Astrocyte (in vitro differentiated cells and primary cell): ENCODE measurements at regions not wholly inside any gene's neighbourhood (a gene's known extent, or its start where the extent isn't known, plus 50 kb on each side); places are given as distances from the start of the nearest gene placed in this dataset.

ENCODE experiments used
- DNase-seq: peaks from one replicate; pipeline ENCODE4 v3.0.0-alpha.2; 2010; ENCODE audit warnings: low read depth
- FAIRE-seq: peaks from 2 replicates; lab custom pipeline; 2011; peaks lifted over from hg19 to GRCh38; lab: Jason Lieb, UNC
- H2AFZ ChIP-seq: 2 replicates; pipeline ENCODE4 v1.6.0; 2012; ENCODE audit warnings: low read depth, low read length, inconsistent platforms
- H3K27ac ChIP-seq: 2 replicates; pipeline ENCODE4 v1.5.1; 2011; ENCODE audit warnings: low read depth, low read length, inconsistent platforms
- H3K27me3 ChIP-seq: 2 replicates; pipeline ENCODE4 v1.6.0; 2011; ENCODE audit warnings: low read length, inconsistent platforms; ENCODE audit not compliant: insufficient read depth
- H3K36me3 ChIP-seq: 2 replicates; pipeline ENCODE4 v1.5.1; 2011; ENCODE audit warnings: low read length, inconsistent platforms; ENCODE audit not compliant: insufficient read depth
- H3K4me1 ChIP-seq: 2 replicates; pipeline ENCODE4 v1.5.1; 2011; ENCODE audit warnings: low read length, inconsistent platforms; ENCODE audit not compliant: insufficient read depth
- H3K4me2 ChIP-seq: 2 replicates; pipeline ENCODE4 v1.6.0; 2012; ENCODE audit warnings: low read length, inconsistent platforms
- H3K4me3 ChIP-seq: 2 replicates; pipeline ENCODE4 v1.5.1; 2011; ENCODE audit warnings: low read depth, mild to moderate bottlenecking, low read length, inconsistent platforms; ENCODE audit not compliant: insufficient read depth
- H3K79me2 ChIP-seq: 2 replicates; pipeline ENCODE4 v1.6.0; 2012; ENCODE audit warnings: mild to moderate bottlenecking, low read length, inconsistent platforms; ENCODE audit not compliant: insufficient read depth
- H3K9ac ChIP-seq: 2 replicates; pipeline ENCODE4 v1.6.0; 2012; ENCODE audit warnings: mild to moderate bottlenecking, low read length, inconsistent platforms
- H3K9me3 ChIP-seq: 2 replicates; pipeline ENCODE4 v1.5.1; 2012; ENCODE audit warnings: low read depth, mild to moderate bottlenecking, low read length, inconsistent platforms; ENCODE audit not compliant: insufficient read depth
- H4K20me1 ChIP-seq: 2 replicates; pipeline ENCODE4 v1.6.0; 2012; ENCODE audit warnings: low read length, inconsistent platforms; ENCODE audit not compliant: insufficient read depth
- H3K27ac Mint-ChIP-seq: one replicate; pipeline ENCODE4 v1.8.0; 2021; ENCODE audit warnings: mild to moderate bottlenecking, mixed read lengths; ENCODE audit not compliant: unreplicated experiment
- H3K27me3 Mint-ChIP-seq: one replicate; pipeline ENCODE4 v1.8.0; 2021; ENCODE audit warnings: low read depth, mixed read lengths; ENCODE audit not compliant: unreplicated experiment
- H3K36me3 Mint-ChIP-seq: one replicate; pipeline ENCODE4 v1.8.0; 2021; ENCODE audit warnings: low read depth, mixed read lengths; ENCODE audit not compliant: unreplicated experiment
- H3K4me1 Mint-ChIP-seq: one replicate; pipeline ENCODE4 v1.8.0; 2021; ENCODE audit warnings: low read depth, mixed read lengths; ENCODE audit not compliant: unreplicated experiment
- H3K4me3 Mint-ChIP-seq: one replicate; pipeline ENCODE4 v1.8.0; 2021; ENCODE audit warnings: mild to moderate bottlenecking, moderate library complexity, mixed read lengths; ENCODE audit not compliant: unreplicated experiment
- H3K9me3 Mint-ChIP-seq: one replicate; pipeline ENCODE4 v1.8.0; 2021; ENCODE audit warnings: mild to moderate bottlenecking, mixed read lengths; ENCODE audit not compliant: unreplicated experiment
- EZH2 ChIP-seq: IDR thresholded peaks from 2 replicates; pipeline ENCODE4 v1.6.1; 2012; ENCODE audit warnings: mild to moderate bottlenecking, low read length, inconsistent platforms; ENCODE audit not compliant: insufficient read depth
- TF ChIP-seq, protein P1 (sequence below): IDR thresholded peaks from 2 replicates; pipeline ENCODE4 v1.5.1; 2011; ENCODE audit warnings: low read depth, mild to moderate bottlenecking, inconsistent platforms, low read length, moderate library complexity; ENCODE audit not compliant: insufficient read depth

DNA sequence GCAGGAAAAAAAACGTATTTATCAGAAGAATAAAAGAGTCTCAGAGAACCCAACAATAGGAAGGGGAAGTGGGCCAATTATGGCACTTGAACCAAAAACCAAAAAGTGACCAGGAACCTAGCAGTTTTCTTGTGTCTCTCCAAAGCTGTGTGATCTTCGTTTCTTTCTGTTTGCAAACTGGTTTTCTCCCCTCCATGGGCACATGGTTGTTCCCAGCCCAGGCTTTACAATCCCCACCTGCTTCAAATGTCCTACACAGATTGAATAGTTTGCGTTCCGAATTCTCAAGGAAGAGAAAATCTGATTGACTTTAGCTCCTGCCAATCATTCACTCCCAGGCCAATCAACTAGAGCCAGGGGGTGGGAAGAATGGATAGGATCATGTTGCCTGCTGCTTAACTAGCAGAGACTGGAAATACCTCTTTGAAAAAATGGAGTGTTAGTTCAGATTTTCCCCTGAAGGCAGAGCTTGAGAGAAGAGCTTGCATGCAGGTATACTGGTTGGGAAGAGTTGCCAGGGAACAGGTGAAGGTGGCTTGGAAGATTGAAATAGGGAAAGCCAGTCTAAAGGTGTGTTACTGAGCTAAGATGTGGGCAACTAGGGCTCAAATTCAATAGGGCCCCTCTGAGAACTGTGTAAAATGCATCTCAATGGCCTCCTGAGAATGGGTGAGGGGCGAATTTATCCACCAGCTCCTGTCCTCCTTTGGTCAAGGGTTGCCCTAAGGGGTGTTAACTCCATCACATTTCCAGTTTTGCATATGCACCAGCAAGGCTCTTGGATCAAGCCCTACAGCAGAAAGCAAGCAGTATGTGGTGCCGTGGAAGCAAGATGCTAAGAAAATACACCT, 106.4 kb upstream of the SRRM4 start:
- H3K27me3 Mint-ChIP-seq, result peaks cover 18% of the 10 kb centered on the region
- no peaks in the 10 kb centered on the region for H3K4me1 ChIP-seq
- no peak overlapping the region for H3K27ac ChIP-seq
- peaks cover 2% of the 10 kb centered on the region for H3K9me3 Mint-ChIP-seq
- H3K4me2 ChIP-seq, result no peak overlapping the region
- H3K4me3 ChIP-seq, result no peak overlapping the region
- H3K36me3 Mint-ChIP-seq, result no peaks in the 10 kb centered on the region
- DNase-seq, result no peak
- no peaks in the 10 kb centered on the region for H3K4me1 Mint-ChIP-seq
- FAIRE-seq, result no peak
- no peak overlapping the region for H2AFZ ChIP-seq
- H3K36me3 ChIP-seq, result no peaks in the 10 kb centered on the region
- no peak overlapping the region for H3K4me3 Mint-ChIP-seq
- H3K9ac ChIP-seq, result no peak overlapping the region
- H3K27me3 ChIP-seq, result no peaks in the 10 kb centered on the region
- no peak overlapping the region for H3K27ac Mint-ChIP-seq
- H4K20me1 ChIP-seq, result no peaks in the 10 kb centered on the region
- TF ChIP-seq EZH2, result no peak
- TF ChIP-seq, protein P1, sequence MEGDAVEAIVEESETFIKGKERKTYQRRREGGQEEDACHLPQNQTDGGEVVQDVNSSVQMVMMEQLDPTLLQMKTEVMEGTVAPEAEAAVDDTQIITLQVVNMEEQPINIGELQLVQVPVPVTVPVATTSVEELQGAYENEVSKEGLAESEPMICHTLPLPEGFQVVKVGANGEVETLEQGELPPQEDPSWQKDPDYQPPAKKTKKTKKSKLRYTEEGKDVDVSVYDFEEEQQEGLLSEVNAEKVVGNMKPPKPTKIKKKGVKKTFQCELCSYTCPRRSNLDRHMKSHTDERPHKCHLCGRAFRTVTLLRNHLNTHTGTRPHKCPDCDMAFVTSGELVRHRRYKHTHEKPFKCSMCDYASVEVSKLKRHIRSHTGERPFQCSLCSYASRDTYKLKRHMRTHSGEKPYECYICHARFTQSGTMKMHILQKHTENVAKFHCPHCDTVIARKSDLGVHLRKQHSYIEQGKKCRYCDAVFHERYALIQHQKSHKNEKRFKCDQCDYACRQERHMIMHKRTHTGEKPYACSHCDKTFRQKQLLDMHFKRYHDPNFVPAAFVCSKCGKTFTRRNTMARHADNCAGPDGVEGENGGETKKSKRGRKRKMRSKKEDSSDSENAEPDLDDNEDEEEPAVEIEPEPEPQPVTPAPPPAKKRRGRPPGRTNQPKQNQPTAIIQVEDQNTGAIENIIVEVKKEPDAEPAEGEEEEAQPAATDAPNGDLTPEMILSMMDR, result no peak
- no peaks in the 10 kb centered on the region for H3K79me2 ChIP-seq
- peaks cover 3% of the 10 kb centered on the region for H3K9me3 ChIP-seq

DNA sequence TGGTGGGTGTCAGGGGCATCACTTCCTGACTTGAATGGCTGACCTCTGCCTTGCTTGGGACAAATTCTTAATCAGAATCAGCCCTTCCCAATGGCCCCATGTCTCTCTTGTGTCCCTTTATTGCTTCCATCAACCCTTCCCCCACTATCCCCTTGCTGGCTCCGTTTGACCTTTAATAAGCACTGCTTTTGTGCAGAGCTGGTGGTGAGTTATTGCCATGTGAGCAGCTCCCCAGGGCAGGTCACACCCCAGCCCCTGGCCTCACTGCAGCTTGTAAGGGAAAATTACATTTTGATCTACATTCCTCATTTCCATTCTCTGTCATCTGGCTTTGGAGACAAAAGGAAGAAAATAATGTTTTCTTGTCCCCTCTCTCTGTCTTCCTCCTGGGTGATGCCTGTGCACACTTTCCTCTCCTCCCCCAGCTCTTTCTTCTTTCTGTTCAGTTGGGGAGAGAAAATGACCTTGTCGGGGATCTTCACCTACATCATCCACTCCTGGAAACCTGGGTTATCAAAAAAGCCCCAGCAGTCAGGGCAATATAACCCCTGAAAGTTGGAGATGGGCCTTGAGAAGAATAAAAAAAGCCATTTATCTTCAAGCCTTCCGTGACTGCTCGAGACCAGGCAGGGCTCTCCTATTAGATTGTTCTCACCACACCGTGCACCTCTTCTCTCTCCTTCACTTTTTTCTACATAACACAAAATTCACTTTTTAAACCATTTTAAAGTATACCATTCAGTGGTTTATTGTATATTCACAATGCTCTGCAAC, 100.4 kb upstream of the SRRM4 start:
- Mint-ChIP-seq H3K27ac (no peak overlapping the region), H3K4me1 (peaks cover 11% of the 10 kb centered on the region), H3K4me3 (no peak overlapping the region), H3K9me3 (no peaks in the 10 kb centered on the region), H3K36me3 (no peaks in the 10 kb centered on the region), H3K27me3 (peaks cover 10% of the 10 kb centered on the region)
- FAIRE-seq (no peak), DNase-seq (no peak)
- no peaks in the 10 kb centered on the region for H4K20me1 ChIP-seq
- no peak overlapping the region for H3K4me2 ChIP-seq
- no peaks in the 10 kb centered on the region for H3K36me3 ChIP-seq
- H2AFZ ChIP-seq, result no peak overlapping the region
- TF ChIP-seq EZH2, result no peak
- TF ChIP-seq, protein P1, result no peak
- no peak overlapping the region for H3K4me3 ChIP-seq
- H3K4me1 ChIP-seq, result no peaks in the 10 kb centered on the region
- peaks cover 4% of the 10 kb centered on the region for H3K9me3 ChIP-seq
- no peak overlapping the region for H3K9ac ChIP-seq
- no peak overlapping the region for H3K27ac ChIP-seq
- H3K79me2 ChIP-seq, result no peaks in the 10 kb centered on the region
- no peaks in the 10 kb centered on the region for H3K27me3 ChIP-seq
